EH (cell line): ENCODE measurements at regions not wholly inside any gene's neighbourhood (a gene's known extent, or its start where the extent isn't known, plus 50 kb on each side); places are given as distances from the start of the nearest gene placed in this dataset.

Source experiments
- DNase-seq: peaks from one replicate; pipeline ENCODE4 v3.0.0-alpha.2; 2015; ENCODE audit warnings: low read depth

GRCh38 chr6:102407886-102408741 lies 1014.6 kb downstream of the GRIK2 start:
- DNase-seq = no peak

GRCh38 chr6:102405860-102406259 lies 1012.4 kb downstream of the GRIK2 start:
- DNase-seq = no peak

DNA sequence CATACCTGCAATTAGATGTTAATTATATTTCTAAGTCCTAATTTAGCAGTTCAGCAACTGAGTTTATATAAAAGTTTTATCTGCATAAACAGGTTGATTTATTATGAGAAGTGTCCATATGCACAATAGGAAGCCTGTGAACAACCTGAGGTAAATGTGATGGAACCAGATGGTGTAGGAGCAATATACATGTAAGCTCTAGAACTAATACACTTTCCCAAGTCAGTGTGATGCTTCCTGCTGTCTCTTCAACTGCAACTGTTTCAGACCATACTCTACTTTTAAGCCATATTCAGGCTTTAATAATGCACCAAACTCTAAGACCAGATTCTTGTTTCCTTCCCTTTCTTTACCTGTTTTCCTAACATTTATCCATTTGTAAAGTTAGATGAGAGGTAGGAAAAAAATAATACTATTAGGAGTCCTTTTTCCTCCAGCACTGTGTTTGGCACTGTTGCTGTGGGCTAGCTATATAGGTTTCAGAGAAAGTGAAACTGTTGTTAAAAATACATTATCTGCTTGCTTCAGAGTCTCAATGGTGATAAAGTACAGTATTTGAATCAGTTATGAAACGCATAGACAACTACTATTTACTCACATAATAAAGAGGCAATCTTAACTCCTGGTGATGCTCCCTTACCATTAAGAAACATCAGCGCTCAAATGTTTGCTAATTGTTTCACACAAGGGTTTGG lies 1009.3 kb downstream of the GRIK2 start:
- DNase-seq = no peak

- DNase-seq = no peak
Observed at GRCh38 chr6:102398788-102399390, 1005.4 kb downstream of the GRIK2 start.

DNA sequence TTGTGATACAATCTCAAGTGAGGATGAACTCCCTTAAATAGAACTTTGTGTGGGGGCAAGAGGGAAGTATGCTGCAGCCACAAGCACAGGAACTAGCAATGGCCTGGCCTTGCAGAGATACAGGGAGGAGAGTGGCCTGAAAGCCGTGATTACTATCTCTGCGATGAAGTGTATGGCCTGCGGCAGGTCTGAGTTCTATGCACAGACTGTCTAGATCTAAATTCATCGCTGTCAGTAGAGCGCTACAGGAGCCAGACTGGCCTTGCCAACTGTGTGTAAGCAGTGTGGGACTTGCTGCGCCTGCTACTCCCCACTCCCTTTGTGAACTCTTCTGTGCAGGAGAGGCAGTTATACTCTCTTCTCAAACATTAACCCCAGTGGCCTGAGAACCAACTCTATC lies 997.0 kb downstream of the GRIK2 start:
- no peak for DNase-seq

DNA sequence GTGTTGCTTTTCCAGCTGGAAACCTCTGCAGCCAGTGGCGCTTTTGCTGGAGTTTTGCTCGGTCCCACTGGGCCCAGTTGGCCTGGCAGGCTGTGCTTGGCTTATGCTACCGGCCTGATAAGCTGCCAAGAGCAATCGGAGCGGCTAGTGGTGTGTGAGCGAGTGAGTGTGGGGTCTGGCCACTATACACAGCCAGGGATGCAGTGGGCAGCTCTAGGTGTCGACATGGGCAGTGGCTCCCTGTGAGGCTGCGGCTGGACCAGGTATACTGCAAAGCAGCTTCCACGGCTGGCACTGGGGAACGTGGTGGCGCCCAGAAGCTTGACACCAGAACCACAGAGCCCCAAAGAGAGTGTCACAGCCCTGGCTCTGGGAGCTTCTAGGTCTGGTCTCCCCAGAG lies 996.5 kb downstream of the GRIK2 start:
- no peak for DNase-seq

DNA sequence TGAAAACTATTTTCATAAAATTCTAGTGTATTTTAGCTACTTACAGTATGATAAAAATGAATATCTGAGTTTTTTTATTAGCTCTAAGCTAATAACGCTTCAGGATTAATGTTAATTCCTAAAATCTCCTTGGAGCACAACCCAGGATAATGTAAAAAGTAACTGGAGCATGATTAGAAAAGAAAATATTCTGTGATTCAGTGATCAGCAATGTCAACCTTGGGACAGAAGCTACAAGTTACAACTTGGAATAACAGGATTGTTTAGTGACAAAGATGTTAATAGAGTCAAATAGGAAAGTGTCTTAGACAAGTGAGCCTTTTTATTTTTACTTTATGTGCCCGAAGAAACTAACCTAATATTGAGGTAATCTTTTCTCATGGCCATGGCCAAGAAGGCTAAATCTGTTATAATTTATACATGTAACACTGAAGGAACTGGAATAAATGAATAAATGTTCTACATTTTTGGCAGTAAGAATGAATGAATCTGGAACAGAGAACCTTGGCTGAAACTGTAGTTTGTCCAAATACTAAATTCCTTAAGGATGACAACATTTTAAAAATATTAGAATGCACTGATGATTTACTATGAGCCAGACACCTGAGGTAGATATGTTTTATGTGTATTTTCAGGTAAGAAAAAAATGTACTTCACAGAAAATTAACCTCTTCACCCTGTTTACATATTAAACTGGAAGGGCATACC lies 994.0 kb downstream of the GRIK2 start:
- no peak for DNase-seq

DNA sequence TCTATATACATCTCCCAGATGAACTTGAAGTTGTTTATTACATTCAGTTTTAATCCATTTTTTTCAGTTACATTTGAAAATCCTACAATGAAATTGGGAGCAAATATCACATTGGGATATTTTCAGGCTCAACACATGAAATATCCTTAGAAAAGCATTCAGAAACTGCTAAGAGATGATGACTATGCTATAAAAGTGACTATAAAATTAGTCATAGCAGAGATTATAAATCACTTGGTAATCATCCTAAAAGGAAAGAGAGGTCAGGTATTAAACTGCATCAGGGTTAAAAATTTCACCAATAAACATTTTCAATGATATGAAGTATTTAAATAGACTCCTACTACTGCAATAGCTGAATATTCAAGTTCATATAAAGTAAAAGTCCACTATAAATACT lies 987.7 kb downstream of the GRIK2 start:
- no peak for DNase-seq

DNA sequence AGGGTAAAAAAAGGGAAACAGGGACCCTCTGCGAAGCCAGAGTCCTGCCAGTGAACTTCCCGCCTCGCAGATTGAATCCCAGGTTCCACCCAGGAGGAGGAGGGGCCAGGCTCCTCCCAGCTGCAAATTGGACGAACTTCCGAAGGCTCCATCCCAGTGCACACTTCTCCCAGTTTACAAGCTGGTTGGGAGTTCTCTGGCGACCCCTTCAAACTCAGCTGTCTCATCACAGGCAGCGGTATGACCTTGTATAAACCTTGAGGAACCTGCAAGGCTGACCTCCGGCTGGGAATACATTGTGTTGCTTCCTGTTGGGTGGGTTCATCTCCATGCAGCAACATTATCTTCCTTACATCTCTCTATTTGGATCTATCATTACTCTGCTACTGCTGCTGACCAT lies 962.7 kb downstream of the GRIK2 start:
- no peak for DNase-seq

GRCh38 chr6:102355578-102355977 lies 962.1 kb downstream of the GRIK2 start:
- DNase-seq = no peak

GRCh38 chr6:102352552-102352951 lies 959.0 kb downstream of the GRIK2 start:
- DNase-seq = no peak

DNA sequence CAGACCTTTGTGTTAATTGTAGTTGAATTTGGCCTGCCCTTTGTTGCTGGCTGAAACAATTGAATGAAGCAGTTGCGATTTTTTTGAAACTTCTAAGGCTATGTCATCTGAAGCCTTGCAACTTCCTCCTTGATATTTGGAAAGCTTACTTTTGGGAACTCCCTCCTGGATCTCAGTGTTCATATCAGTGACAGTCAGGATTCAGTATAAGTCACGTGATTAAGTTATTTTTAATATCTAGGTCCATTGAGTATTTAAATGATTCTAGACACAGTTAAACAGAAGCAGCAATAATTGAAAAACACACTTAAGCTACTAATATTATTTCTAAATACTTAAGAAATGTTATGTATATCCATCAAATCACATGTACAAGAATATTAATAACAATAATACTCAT lies 951.3 kb downstream of the GRIK2 start:
- DNase-seq = no peak

GRCh38 chr6:102340311-102340710 lies 946.8 kb downstream of the GRIK2 start:
- no peak for DNase-seq

DNA sequence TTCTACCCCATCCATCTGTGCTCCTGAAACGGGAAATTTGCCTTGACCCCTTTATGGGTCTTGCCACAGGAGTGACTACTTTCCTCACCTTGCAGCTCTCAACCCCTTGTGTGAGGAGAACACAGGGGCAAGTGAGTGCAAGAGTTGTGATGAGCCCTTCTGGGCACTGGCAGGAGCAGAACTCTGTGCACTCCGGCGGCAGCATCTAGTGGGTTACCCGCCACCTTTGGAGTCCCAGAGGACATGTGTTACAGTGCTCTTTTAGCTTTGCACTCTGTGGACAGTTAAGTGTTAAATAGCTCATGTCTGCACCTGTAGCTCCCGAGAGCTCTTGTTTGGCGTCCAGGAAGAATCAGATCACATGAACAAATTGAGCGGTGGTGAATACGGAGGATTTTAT lies 940.2 kb downstream of the GRIK2 start:
- no peak for DNase-seq

- no peak for DNase-seq
Observed at GRCh38 chr6:102327697-102328225, 934.3 kb downstream of the GRIK2 start.

GRCh38 chr6:102313699-102314098 lies 920.2 kb downstream of the GRIK2 start:
- no peak for DNase-seq

- DNase-seq = no peak
Observed at GRCh38 chr6:102309700-102310099, 916.2 kb downstream of the GRIK2 start.

DNA sequence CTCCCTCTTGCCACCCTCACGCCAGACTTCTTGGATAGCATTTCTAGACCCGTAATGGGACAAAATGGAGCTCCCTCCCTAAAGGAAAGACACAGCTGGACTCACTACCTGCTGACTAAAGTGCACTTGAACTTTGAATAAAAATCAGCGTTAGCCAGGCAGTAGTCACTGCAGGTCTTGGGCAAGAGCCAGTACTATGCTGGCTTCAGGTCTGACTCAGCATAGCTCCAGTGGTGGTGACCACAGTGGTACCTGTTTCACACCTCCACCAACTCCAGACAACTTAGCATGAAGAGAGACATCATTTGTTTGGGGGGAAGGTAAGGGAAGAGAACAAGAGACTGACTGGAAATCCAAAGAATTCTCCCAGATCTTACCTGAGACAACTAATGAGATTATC lies 906.8 kb downstream of the GRIK2 start:
- no peak for DNase-seq

GRCh38 chr6:102298051-102298450 lies 904.5 kb downstream of the GRIK2 start:
- no peak for DNase-seq
